ENCODE measurements at regions not wholly inside any gene's neighbourhood (a gene's known extent, or its start where the extent isn't known, plus 50 kb on each side); places are given as distances from the start of the nearest gene placed in this dataset.

DNA sequence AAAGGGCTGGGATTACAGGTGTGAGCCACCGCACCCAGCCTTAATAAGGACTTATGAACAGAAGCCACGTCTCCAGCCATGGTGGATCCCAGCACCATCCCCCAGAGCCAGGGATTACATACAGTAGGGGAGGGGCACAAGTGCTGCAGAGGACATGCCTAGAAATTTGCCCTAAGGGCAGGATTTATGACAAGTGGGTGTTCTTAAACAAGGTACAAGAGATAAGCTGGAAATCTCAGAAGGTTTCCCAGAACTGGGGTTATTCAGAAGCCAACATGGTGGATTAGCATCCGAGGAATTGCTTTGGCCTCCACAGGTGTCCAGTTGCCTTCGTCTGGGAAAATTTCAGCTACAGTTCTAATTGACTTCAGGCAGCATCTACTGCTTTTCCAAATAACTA is 114.4 kb upstream of the EGLN3 start:
- Histone ChIP-seq H3F3A (ENCODE audit: insufficient read depth, low read depth) (no peaks in the 10 kb centered on the region; the same call in 1 of the 2 replicates), H3K9me3 (ENCODE audit: insufficient read depth, low read depth) (no peaks in the 10 kb centered on the region), H4K20me1 (ENCODE audit: insufficient read depth) (no peaks in the 10 kb centered on the region), H3K27ac (no peak overlapping the region), H3K79me2 (ENCODE audit: low read depth) (no peaks in the 10 kb centered on the region), H3K4me3 (no peak overlapping the region), H3K27me3 (ENCODE audit: insufficient read depth, low read depth) (no peaks in the 10 kb centered on the region), H3K4me1 (replicated peaks; ENCODE audit: insufficient read depth) (0 out of 2 replicates have a peak, but pooled peaks cover 4% of the 10 kb centered on the region), H2AFZ (no peak overlapping the region), H3K36me3 (ENCODE audit: low read depth) (no peaks in the 10 kb centered on the region), H3K9me2 (ENCODE audit: insufficient read depth) (no peaks in the 10 kb centered on the region), H3K4me2 (no peak overlapping the region)
- DNase-seq: no peak
- no TSS peak for BruUV-seq (replicated peaks)
- ChIA-PET POLR2A (ENCODE audit: unreplicated experiment) (no interaction called here), CTCF (no interaction called here)
- intact Hi-C loops (cut with micrococcal nuclease; ENCODE audit: unreplicated experiment): no loop called here
- TF ChIP-seq, protein P1, sequence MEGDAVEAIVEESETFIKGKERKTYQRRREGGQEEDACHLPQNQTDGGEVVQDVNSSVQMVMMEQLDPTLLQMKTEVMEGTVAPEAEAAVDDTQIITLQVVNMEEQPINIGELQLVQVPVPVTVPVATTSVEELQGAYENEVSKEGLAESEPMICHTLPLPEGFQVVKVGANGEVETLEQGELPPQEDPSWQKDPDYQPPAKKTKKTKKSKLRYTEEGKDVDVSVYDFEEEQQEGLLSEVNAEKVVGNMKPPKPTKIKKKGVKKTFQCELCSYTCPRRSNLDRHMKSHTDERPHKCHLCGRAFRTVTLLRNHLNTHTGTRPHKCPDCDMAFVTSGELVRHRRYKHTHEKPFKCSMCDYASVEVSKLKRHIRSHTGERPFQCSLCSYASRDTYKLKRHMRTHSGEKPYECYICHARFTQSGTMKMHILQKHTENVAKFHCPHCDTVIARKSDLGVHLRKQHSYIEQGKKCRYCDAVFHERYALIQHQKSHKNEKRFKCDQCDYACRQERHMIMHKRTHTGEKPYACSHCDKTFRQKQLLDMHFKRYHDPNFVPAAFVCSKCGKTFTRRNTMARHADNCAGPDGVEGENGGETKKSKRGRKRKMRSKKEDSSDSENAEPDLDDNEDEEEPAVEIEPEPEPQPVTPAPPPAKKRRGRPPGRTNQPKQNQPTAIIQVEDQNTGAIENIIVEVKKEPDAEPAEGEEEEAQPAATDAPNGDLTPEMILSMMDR (conservative IDR thresholded peaks at IDR 0.05): no peak
- TF ChIP-seq EZH2 (IDR thresholded peaks at IDR 0.05; ENCODE audit: low read depth): no peak

DNA sequence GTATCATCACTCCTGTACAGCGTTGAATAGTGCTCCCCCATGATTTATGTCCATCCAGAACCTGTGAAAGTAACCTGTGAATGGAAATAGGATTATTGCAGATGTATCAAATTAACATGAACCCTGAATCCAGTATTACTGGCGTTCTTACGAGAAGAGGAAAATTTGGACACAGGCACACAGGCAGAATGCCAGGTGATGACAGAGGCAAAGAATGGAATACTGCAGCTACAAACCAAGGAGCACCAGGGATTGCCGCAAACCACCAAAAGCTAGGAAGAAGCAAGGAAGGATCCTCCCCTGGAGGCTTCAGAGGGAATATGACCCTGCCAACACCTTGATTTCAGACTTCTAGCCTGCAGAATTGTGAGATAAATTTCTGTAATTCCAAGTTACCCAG is 113.5 kb upstream of the EGLN3 start:
- Histone ChIP-seq H3K4me2 (no peak overlapping the region), H3K79me2 (ENCODE audit: low read depth) (no peaks in the 10 kb centered on the region), H3F3A (ENCODE audit: insufficient read depth, low read depth) (no peaks in the 10 kb centered on the region; the same call in 1 of the 2 replicates), H3K27ac (no peak overlapping the region), H3K9me3 (ENCODE audit: insufficient read depth, low read depth) (no peaks in the 10 kb centered on the region), H3K4me1 (replicated peaks; ENCODE audit: insufficient read depth) (peaks cover 7% of the 10 kb centered on the region; the same call in 1 of the 2 replicates), H2AFZ (no peak overlapping the region), H3K27me3 (ENCODE audit: insufficient read depth, low read depth) (no peaks in the 10 kb centered on the region), H4K20me1 (ENCODE audit: insufficient read depth) (no peaks in the 10 kb centered on the region), H3K4me3 (no peak overlapping the region), H3K9me2 (ENCODE audit: insufficient read depth) (no peaks in the 10 kb centered on the region), H3K36me3 (ENCODE audit: low read depth) (no peaks in the 10 kb centered on the region)
- CTCF ChIA-PET: no interaction called here
- BruUV-seq (replicated peaks): no TSS peak
- DNase-seq: no peak
- TF ChIP-seq, protein P1 (conservative IDR thresholded peaks at IDR 0.05): no peak
- no peak for TF ChIP-seq EZH2 (IDR thresholded peaks at IDR 0.05; ENCODE audit: low read depth)
- POLR2A ChIA-PET (ENCODE audit: unreplicated experiment): no interaction called here
- intact Hi-C loops (cut with micrococcal nuclease; ENCODE audit: unreplicated experiment): no loop called here

DNA sequence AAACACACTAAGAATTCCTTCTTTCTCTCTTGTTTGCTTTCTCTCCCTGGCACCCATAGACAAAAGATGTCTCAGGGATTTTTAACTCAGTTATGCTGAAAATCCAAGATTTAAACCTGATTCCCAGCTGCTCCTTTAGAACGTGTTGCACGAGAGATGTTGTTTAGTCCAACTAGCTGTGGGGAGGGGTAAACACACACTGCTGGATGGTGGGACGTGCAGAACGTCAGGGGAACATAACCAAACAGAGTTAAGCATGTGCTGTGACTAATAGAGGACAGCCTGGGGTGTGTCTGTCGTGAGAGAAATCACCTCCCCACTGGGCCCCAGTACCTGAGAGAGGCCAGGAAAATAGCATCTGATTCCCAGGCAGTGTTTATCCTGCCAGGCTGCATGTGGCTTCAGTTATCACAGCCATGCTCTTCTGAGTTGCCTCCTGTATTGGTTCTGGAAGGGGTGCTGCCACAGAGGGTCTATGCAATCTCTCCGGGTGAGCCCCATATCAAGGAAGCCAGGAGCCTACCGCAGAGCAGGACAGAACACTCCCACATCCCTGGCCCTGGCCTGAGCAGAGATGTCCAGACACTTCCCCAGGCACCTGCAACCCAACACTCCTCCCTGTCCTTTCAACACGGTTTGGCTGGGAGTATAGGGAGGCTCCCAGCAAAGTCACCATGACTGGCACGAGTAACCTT is 112.7 kb upstream of the EGLN3 start:
- Histone ChIP-seq H3F3A (ENCODE audit: insufficient read depth, low read depth) (no peaks in the 10 kb centered on the region; the same call in 1 of the 2 replicates), H3K9me2 (ENCODE audit: insufficient read depth) (no peaks in the 10 kb centered on the region), H3K4me3 (no peak overlapping the region), H3K4me1 (replicated peaks; ENCODE audit: insufficient read depth) (peaks cover 15% of the 10 kb centered on the region; the same call in 1 of the 2 replicates), H3K36me3 (ENCODE audit: low read depth) (no peaks in the 10 kb centered on the region), H4K20me1 (ENCODE audit: insufficient read depth) (no peaks in the 10 kb centered on the region), H3K27ac (no peak overlapping the region), H3K4me2 (no peak overlapping the region), H2AFZ (no peak overlapping the region), H3K9me3 (ENCODE audit: insufficient read depth, low read depth) (no peaks in the 10 kb centered on the region), H3K79me2 (ENCODE audit: low read depth) (no peaks in the 10 kb centered on the region), H3K27me3 (ENCODE audit: insufficient read depth, low read depth) (no peaks in the 10 kb centered on the region)
- no TSS peak for BruUV-seq (replicated peaks)
- ChIA-PET POLR2A (ENCODE audit: unreplicated experiment) (no interaction called here), CTCF (no interaction called here)
- TF ChIP-seq EZH2 (IDR thresholded peaks at IDR 0.05; ENCODE audit: low read depth): no peak
- DNase-seq: no peak
- intact Hi-C loops (cut with micrococcal nuclease; ENCODE audit: unreplicated experiment): no loop called here

- no peak overlapping the region for H3K4me2 ChIP-seq
- BruUV-seq (replicated peaks): no TSS peak
- H3K9me2 ChIP-seq (ENCODE audit: insufficient read depth): no peaks in the 10 kb centered on the region
- ChIA-PET CTCF (no interaction called here), POLR2A (ENCODE audit: unreplicated experiment) (no interaction called here)
- DNase-seq: no peak
- H3K4me1 ChIP-seq (replicated peaks; ENCODE audit: insufficient read depth): peaks cover 16% of the 10 kb centered on the region; the same call in 1 of the 2 replicates
- no peaks in the 10 kb centered on the region for H4K20me1 ChIP-seq (ENCODE audit: insufficient read depth)
- H3K36me3 ChIP-seq (ENCODE audit: low read depth): no peaks in the 10 kb centered on the region
- H3K27ac ChIP-seq: no peak overlapping the region
- intact Hi-C loops (cut with micrococcal nuclease; ENCODE audit: unreplicated experiment): no loop called here
- H3K27me3 ChIP-seq (ENCODE audit: insufficient read depth, low read depth): no peaks in the 10 kb centered on the region
- H3K9me3 ChIP-seq (ENCODE audit: insufficient read depth, low read depth): no peaks in the 10 kb centered on the region
- H3F3A ChIP-seq (ENCODE audit: insufficient read depth, low read depth): no peaks in the 10 kb centered on the region; the same call in 1 of the 2 replicates
- no peak overlapping the region for H2AFZ ChIP-seq
- no peaks in the 10 kb centered on the region for H3K79me2 ChIP-seq (ENCODE audit: low read depth)
- TF ChIP-seq, protein P1 (conservative IDR thresholded peaks at IDR 0.05): no peak
- TF ChIP-seq EZH2 (IDR thresholded peaks at IDR 0.05; ENCODE audit: low read depth): no peak
- H3K4me3 ChIP-seq: no peak overlapping the region
These were observed 112.2 kb upstream of the EGLN3 start for GRCh38 chr14:34063042-34063441.
